ENCODE measurements at regions not wholly inside any gene's neighbourhood (a gene's known extent, or its start where the extent isn't known, plus 50 kb on each side); places are given as distances from the start of the nearest gene placed in this dataset.

- H3K4me1 ChIP-seq (ENCODE audit: control insufficient read depth in 2 of 3, insufficient read depth in 2 of 3, low read depth in 1 of 3, low read length in 3 of 3), result no peaks in the 10 kb centered on the region
- FAIRE-seq, result no peak
- H3K27me3 ChIP-seq (ENCODE audit: control insufficient read depth, insufficient read depth, low read length), result no peaks in the 10 kb centered on the region
- no peak overlapping the region for H3K27ac ChIP-seq (ENCODE audit: low read depth in 2 of 2, low read length in 2 of 2)
- no peak for TF ChIP-seq CTCF (IDR thresholded peaks at IDR 0.05; ENCODE audit: borderline replicate concordance, extremely low read depth, insufficient read depth)
- no peaks in the 10 kb centered on the region for H3K9me3 ChIP-seq (ENCODE audit: control insufficient read depth in 2 of 3, insufficient read depth in 1 of 3, low read length in 3 of 3)
- intact Hi-C loops (cut with DNase I), result no loop called here
- no peak overlapping the region for H3K4me3 ChIP-seq (ENCODE audit: low read length in 3 of 3)
- no peaks in the 10 kb centered on the region for H3K36me3 ChIP-seq (ENCODE audit: control insufficient read depth in 2 of 3, insufficient read depth in 3 of 3, low read length in 3 of 3)
- DNase-seq, result no peak
- H3K9ac ChIP-seq (ENCODE audit: low read length in 3 of 3), result no peak overlapping the region
Measured at GRCh38 chr6:65964261-65964660, 257.2 kb upstream of the EYS start.

- FAIRE-seq (no peak), DNase-seq (no peak)
- no peaks in the 10 kb centered on the region for H3K36me3 ChIP-seq (ENCODE audit: control insufficient read depth in 2 of 3, insufficient read depth in 3 of 3, low read length in 3 of 3)
- H3K27me3 ChIP-seq (ENCODE audit: control insufficient read depth, insufficient read depth, low read length), result no peaks in the 10 kb centered on the region
- no peak overlapping the region for H3K27ac ChIP-seq (ENCODE audit: low read depth in 2 of 2, low read length in 2 of 2)
- H3K9ac ChIP-seq (ENCODE audit: low read length in 3 of 3), result no peak overlapping the region
- H3K4me1 ChIP-seq (ENCODE audit: control insufficient read depth in 2 of 3, insufficient read depth in 2 of 3, low read depth in 1 of 3, low read length in 3 of 3), result no peaks in the 10 kb centered on the region
- no peaks in the 10 kb centered on the region for H3K9me3 ChIP-seq (ENCODE audit: control insufficient read depth in 2 of 3, insufficient read depth in 1 of 3, low read length in 3 of 3)
- no peak overlapping the region for H3K4me3 ChIP-seq (ENCODE audit: low read length in 3 of 3)
- intact Hi-C loops (cut with DNase I), result no loop called here
- no peak for TF ChIP-seq CTCF (IDR thresholded peaks at IDR 0.05; ENCODE audit: borderline replicate concordance, extremely low read depth, insufficient read depth)
Measured at GRCh38 chr6:65955034-65955433, 248.0 kb upstream of the EYS start.

GRCh38 chr6:65948062-65948461 is 241.0 kb upstream of the EYS start:
- FAIRE-seq (no peak), DNase-seq (no peak)
- H3K4me1 ChIP-seq (ENCODE audit: control insufficient read depth in 2 of 3, insufficient read depth in 2 of 3, low read depth in 1 of 3, low read length in 3 of 3), result no peaks in the 10 kb centered on the region
- intact Hi-C loops (cut with DNase I), result no loop called here
- H3K9ac ChIP-seq (ENCODE audit: low read length in 3 of 3), result no peak overlapping the region
- H3K27me3 ChIP-seq (ENCODE audit: control insufficient read depth, insufficient read depth, low read length), result no peaks in the 10 kb centered on the region
- no peaks in the 10 kb centered on the region for H3K36me3 ChIP-seq (ENCODE audit: control insufficient read depth in 2 of 3, insufficient read depth in 3 of 3, low read length in 3 of 3)
- no peak overlapping the region for H3K27ac ChIP-seq (ENCODE audit: low read depth in 2 of 2, low read length in 2 of 2)
- no peak overlapping the region for H3K4me3 ChIP-seq (ENCODE audit: low read length in 3 of 3)
- TF ChIP-seq CTCF (IDR thresholded peaks at IDR 0.05; ENCODE audit: borderline replicate concordance, extremely low read depth, insufficient read depth), result no peak
- H3K9me3 ChIP-seq (ENCODE audit: control insufficient read depth in 2 of 3, insufficient read depth in 1 of 3, low read length in 3 of 3), result no peaks in the 10 kb centered on the region

- TF ChIP-seq CTCF (IDR thresholded peaks at IDR 0.05; ENCODE audit: borderline replicate concordance, extremely low read depth, insufficient read depth), result no peak
- DNase-seq, result no peak
- no peak overlapping the region for H3K4me3 ChIP-seq (ENCODE audit: low read length in 3 of 3)
Measured at GRCh38 chr6:65943548-65943947, 236.5 kb upstream of the EYS start.

More at GRCh38 chr6:65943548-65943947, 236.5 kb upstream of the EYS start:
- H3K27ac ChIP-seq (ENCODE audit: low read depth in 2 of 2, low read length in 2 of 2), result no peak overlapping the region
- peaks cover 0 to 2% (median 0%) of the 10 kb centered on the region in 3 donors for H3K9me3 ChIP-seq (ENCODE audit: control insufficient read depth in 2 of 3, insufficient read depth in 1 of 3, low read length in 3 of 3)
- no peak for FAIRE-seq
- no peaks in the 10 kb centered on the region for H3K4me1 ChIP-seq (ENCODE audit: control insufficient read depth in 2 of 3, insufficient read depth in 2 of 3, low read depth in 1 of 3, low read length in 3 of 3)
- no peak overlapping the region for H3K9ac ChIP-seq (ENCODE audit: low read length in 3 of 3)
- intact Hi-C loops (cut with DNase I), result no loop called here
- no peaks in the 10 kb centered on the region for H3K36me3 ChIP-seq (ENCODE audit: control insufficient read depth in 2 of 3, insufficient read depth in 3 of 3, low read length in 3 of 3)
- H3K27me3 ChIP-seq (ENCODE audit: control insufficient read depth, insufficient read depth, low read length), result no peaks in the 10 kb centered on the region
